A549 (cell line): ENCODE measurements at regions not wholly inside any gene's neighbourhood (a gene's known extent, or its start where the extent isn't known, plus 50 kb on each side); places are given as distances from the start of the nearest gene placed in this dataset.

Experiments used
- ATAC-seq, 2 experiments: fragments of 200-7000 bp in 1 of 2; fragments of >200 bp in 1 of 2; cut with Nextera tagmentation in 1 of 2; cut with Tn5 transposase in 1 of 2; 3 replicates each; pipeline versions ENCODE4 v1.8.0 to v1.9.1; 2018 to 2020; ENCODE audit warnings: mild to moderate bottlenecking in 1 of 2, moderate library complexity in 1 of 2
- CTCF ChIA-PET: fragments of 300-600 bp; sonication (Branson Sonifier 250); formaldehyde crosslinking; extraction: SDS; loops from one replicate; lab custom pipeline; 2021; ENCODE audit warnings: antibody characterized with exemption, inconsistent platforms; lab: Yijun Ruan, JAX
- POLR2A ChIA-PET: fragments of 350-600 bp; formaldehyde crosslinking; extraction: SDS; loops from one replicate; lab custom pipeline; 2021; ENCODE audit warnings: antibody characterized with exemption, inconsistent platforms; lab: Yijun Ruan, JAX
- DNase-seq, 2 experiments: peaks; one replicate each; pipeline versions ENCODE4 v3.0.0 to v3.0.0-alpha.2; 2011 to 2016; ENCODE audit warnings: low read depth in 1 of 2, low spot score in 1 of 2
- FAIRE-seq: peaks from 2 replicates; lab custom pipeline; 2011; peaks lifted over from hg19 to GRCh38; lab: Jason Lieb, UNC
- H3K27ac ChIP-seq, 2 experiments: fragments of >200 bp; sonication (Bioruptor Twin); formaldehyde crosslinking; 3 replicates each; pipeline ENCODE4 v1.5.1; 2016 to 2017
- H3K4me1 ChIP-seq: fragments of >200 bp; sonication (Bioruptor Twin); formaldehyde crosslinking; 3 replicates; pipeline ENCODE4 v1.6.1; 2016
- H3K4me2 ChIP-seq: fragments of >200 bp; sonication (Bioruptor Twin); formaldehyde crosslinking; 3 replicates; pipeline ENCODE4 v1.6.1; 2016
- H3K4me3 ChIP-seq: fragments of >200 bp; sonication (Bioruptor Twin); formaldehyde crosslinking; 3 replicates; pipeline ENCODE4 v1.5.1; 2016
- H3K9me3 ChIP-seq: fragments of >200 bp; sonication (Bioruptor Twin); formaldehyde crosslinking; 3 replicates; pipeline ENCODE4 v1.6.1; 2016
- ATOH8 ChIP-seq: fragments of 250-450 bp; sonication (Bioruptor Pico); IDR thresholded peaks from 2 replicates; pipeline ENCODE4 v1.5.0; 2020; ENCODE audit warnings: low read depth, mild to moderate bottlenecking, moderate library complexity
- BCL3 ChIP-seq: fragments of >200 bp; sonication (Bioruptor Twin); formaldehyde crosslinking; IDR thresholded peaks from 3 replicates; pipeline ENCODE4 v1.6.1; 2016
- BHLHE40 ChIP-seq: IDR thresholded peaks from 2 replicates; pipeline ENCODE4 v1.6.1; 2012; ENCODE audit warnings: low read depth, low read length, inconsistent platforms
- CBX2 ChIP-seq: fragments of 200-600 bp; sonication (generic); IDR thresholded peaks from 2 replicates; pipeline ENCODE4 v1.6.1; 2016; ENCODE audit warnings: low read depth, mild to moderate bottlenecking, borderline replicate concordance
- CBX8 ChIP-seq: fragments of 200-600 bp; sonication (generic); IDR thresholded peaks from 2 replicates; pipeline ENCODE4 v1.6.1; 2016
- CEBPB ChIP-seq, 2 experiments: fragments of >200 bp in 1 of 2; sonication (Bioruptor Twin) in 1 of 2; formaldehyde crosslinking in 1 of 2; IDR thresholded peaks; 2 replicates each; pipeline ENCODE4 v1.6.1; 2012 to 2016
- EHMT2 ChIP-seq: fragments of 200-600 bp; sonication (generic); IDR thresholded peaks from 2 replicates; pipeline ENCODE4 v1.6.1; 2016; ENCODE audit warnings: antibody characterized with exemption, low read depth, mild to moderate bottlenecking, moderate library complexity
- EP300 ChIP-seq, 2 experiments: fragments of >200 bp; sonication (Bioruptor Twin); formaldehyde crosslinking; IDR thresholded peaks; 2 replicates in 1 of 2; 3 replicates in 1 of 2; pipeline ENCODE4 v1.6.1; 2016 to 2017
- ESRRA ChIP-seq: fragments of 150-350 bp; IDR thresholded peaks from 2 replicates; pipeline ENCODE4 v1.6.1; 2014; ENCODE audit warnings: mild to moderate bottlenecking, low read length, borderline replicate concordance
- FOSB ChIP-seq: fragments of 250-450 bp; sonication (Bioruptor Pico); IDR thresholded peaks from 2 replicates; pipeline ENCODE4 v1.5.0; 2020; ENCODE audit warnings: mild to moderate bottlenecking, moderate library complexity
- FOXS1 ChIP-seq: fragments of 250-450 bp; sonication (Bioruptor Pico); IDR thresholded peaks from 2 replicates; pipeline ENCODE4 v1.5.0; 2020; ENCODE audit warnings: mild to moderate bottlenecking, moderate library complexity
- HDAC2 ChIP-seq: fragments of 200-600 bp; sonication (generic); IDR thresholded peaks from 2 replicates; pipeline ENCODE4 v1.6.1; 2016
- HOXA7 ChIP-seq: fragments of 250-450 bp; sonication (Bioruptor Pico); IDR thresholded peaks from 2 replicates; pipeline ENCODE4 v1.5.0; 2020; ENCODE audit warnings: mild to moderate bottlenecking, moderate library complexity
- HOXB5 ChIP-seq: fragments of 250-450 bp; sonication (Bioruptor Pico); IDR thresholded peaks from 2 replicates; pipeline ENCODE4 v1.5.0; 2020; ENCODE audit warnings: mild to moderate bottlenecking, moderate library complexity
- JUN ChIP-seq, 2 experiments: fragments of >200 bp; sonication (Bioruptor Twin); formaldehyde crosslinking; IDR thresholded peaks; 2 replicates in 1 of 2; 3 replicates in 1 of 2; pipeline ENCODE4 v1.6.1; 2016 to 2017
- JUNB ChIP-seq: fragments of >200 bp; sonication (Bioruptor Twin); formaldehyde crosslinking; IDR thresholded peaks from 2 replicates; pipeline ENCODE4 v1.6.1; 2016
- KDM5A ChIP-seq: fragments of 200-600 bp; sonication (generic); IDR thresholded peaks from 2 replicates; pipeline ENCODE4 v1.6.1; 2016; ENCODE audit warnings: antibody characterized with exemption, mild to moderate bottlenecking
- MAX ChIP-seq: IDR thresholded peaks from 2 replicates; pipeline ENCODE4 v1.6.1; 2012
- MAZ ChIP-seq: fragments of 150-350 bp; IDR thresholded peaks from 2 replicates; pipeline ENCODE4 v1.6.1; 2014; ENCODE audit warnings: antibody characterized with exemption, low read depth, low read length, borderline replicate concordance
- MYC ChIP-seq: IDR thresholded peaks from 2 replicates; pipeline ENCODE4 v1.6.1; 2012; ENCODE audit warnings: mild to moderate bottlenecking, inconsistent platforms, low read length, improper control_type of control experiment, borderline replicate concordance
- NR3C1 ChIP-seq: fragments of >200 bp; sonication (Bioruptor Twin); formaldehyde crosslinking; IDR thresholded peaks from 3 replicates; pipeline ENCODE4 v1.6.1; 2017
- PBX3 ChIP-seq: IDR thresholded peaks from 2 replicates; pipeline ENCODE4 v1.6.1; 2012
- PHF8 ChIP-seq: fragments of 200-600 bp; sonication (generic); IDR thresholded peaks from 2 replicates; pipeline ENCODE4 v1.6.1; 2016; ENCODE audit warnings: low read depth, mild to moderate bottlenecking, antibody characterized with exemption, moderate library complexity, borderline replicate concordance
- POLR2A ChIP-seq: IDR thresholded peaks from 2 replicates; pipeline ENCODE4 v1.6.1; 2012; ENCODE audit warnings: mild to moderate bottlenecking, low read length
- POLR2AphosphoS2 ChIP-seq: conservative IDR thresholded peaks from 2 replicates; pipeline ENCODE4 v1.6.1; 2012; ENCODE audit warnings: low read length, improper control_type of control experiment, inconsistent platforms
- RAD21 ChIP-seq, 2 experiments: fragments of >200 bp in 1 of 2; sonication (Bioruptor Twin) in 1 of 2; formaldehyde crosslinking in 1 of 2; IDR thresholded peaks in 1 of 2; conservative IDR thresholded peaks in 1 of 2; 2 replicates in 1 of 2; 3 replicates in 1 of 2; pipeline ENCODE4 v1.6.1; 2012 to 2018; ENCODE audit warnings: inconsistent platforms in 1 of 2
- REST ChIP-seq: fragments of 200-600 bp; sonication (generic); IDR thresholded peaks from 2 replicates; pipeline ENCODE4 v1.6.1; 2016; ENCODE audit warnings: antibody characterized with exemption, mild to moderate bottlenecking, moderate library complexity
- RFX5 ChIP-seq: fragments of 450-650 bp; IDR thresholded peaks from 2 replicates; pipeline ENCODE4 v1.7.1; 2014; ENCODE audit warnings: antibody characterized with exemption, mild to moderate bottlenecking, moderate library complexity
- RNF2 ChIP-seq: fragments of 200-600 bp; sonication (generic); IDR thresholded peaks from 2 replicates; pipeline ENCODE4 v1.6.1; 2016; ENCODE audit warnings: low read depth, mild to moderate bottlenecking, antibody characterized with exemption, moderate library complexity, borderline replicate concordance
- SREBF2 ChIP-seq: fragments of 450-650 bp; IDR thresholded peaks from 2 replicates; pipeline ENCODE4 v1.6.1; 2014; ENCODE audit warnings: mild to moderate bottlenecking, moderate library complexity
- TFCP2L1 ChIP-seq: fragments of 250-450 bp; sonication (Bioruptor Pico); IDR thresholded peaks from 2 replicates; pipeline ENCODE4 v1.5.0; 2021; ENCODE audit warnings: mild to moderate bottlenecking
- TP53 ChIP-seq: fragments of 250-450 bp; sonication (Bioruptor Pico); IDR thresholded peaks from 2 replicates; pipeline ENCODE4 v1.5.0; 2021; ENCODE audit warnings: mild to moderate bottlenecking, moderate library complexity
- USF2 ChIP-seq: fragments of 450-650 bp; IDR thresholded peaks from 2 replicates; pipeline ENCODE4 v1.6.1; 2014; ENCODE audit warnings: antibody characterized with exemption
- ZC3H11A ChIP-seq: fragments of 450-650 bp; IDR thresholded peaks from 2 replicates; pipeline ENCODE4 v1.6.1; 2014; ENCODE audit warnings: antibody characterized with exemption, mild to moderate bottlenecking
- WGBS: methylation state at CpG from one replicate; pipeline ENCODE4 v1.1.6; 2017; ENCODE audit errors: missing lambda C conversion rate; 5-methylcytosine and 5-hydroxymethylcytosine counted together

- WGBS: 5% methylated on average over 2 of the region's 2 CpGs
- Histone ChIP-seq H3K4me1 (no peaks in the 10 kb centered on the region), H3K4me2 (no peak overlapping the region), H3K9me3 (peaks cover 18% of the 10 kb centered on the region), H3K4me3 (no peak overlapping the region), H3K27ac (no peak overlapping the region)
- POLR2A ChIA-PET: no interaction called here
- TF ChIP-seq REST: no peak
- TF ChIP-seq ATOH8 (CRISPR knock-in tag): no peak
- no peak for TF ChIP-seq USF2
- no peak for TF ChIP-seq POLR2A
- TF ChIP-seq BHLHE40: no peak
- no peak for TF ChIP-seq KDM5A
- no peak for TF ChIP-seq FOXS1 (CRISPR knock-in tag)
- TF ChIP-seq MYC: no peak
- TF ChIP-seq BCL3: no peak
- no peak for TF ChIP-seq SREBF2
- no peak for TF ChIP-seq RFX5
- TF ChIP-seq FOSB: no peak
- TF ChIP-seq TFCP2L1: no peak
- TF ChIP-seq CEBPB (IDR thresholded peaks at IDR 0.05): no peak
- no peak for TF ChIP-seq JUNB
- no peak for TF ChIP-seq MAX
- TF ChIP-seq HDAC2: no peak
- no peak for TF ChIP-seq CBX2
- TF ChIP-seq EHMT2: no peak
- DNase-seq: no peak
- no peak for FAIRE-seq
- CTCF ChIA-PET: no interaction called here
- no peak for ATAC-seq
Measured at GRCh38 chr9:93890436-93890935, 64.7 kb downstream of the BARX1 start.

GRCh38 chr9:93886911-93887310, 68.2 kb downstream of the BARX1 start:
- DNase-seq (no peak), FAIRE-seq (no peak), ATAC-seq (no peak)
- Histone ChIP-seq H3K4me2 (no peak overlapping the region), H3K9me3 (peaks cover 2% of the 10 kb centered on the region; the same call in 2 of the 3 replicates), H3K4me3 (no peak overlapping the region), H3K27ac (no peak overlapping the region), H3K4me1 (no peaks in the 10 kb centered on the region)
- 45% methylated on average over 7 of the region's 7 CpGs for WGBS
- CTCF ChIA-PET: no interaction called here
- POLR2A ChIA-PET: no interaction called here
- TF ChIP-seq CBX8: no peak
- TF ChIP-seq JUN (IDR thresholded peaks at IDR 0.05): no peak
- TF ChIP-seq PHF8: no peak
- TF ChIP-seq HOXB5 (CRISPR knock-in tag): no peak
- TF ChIP-seq ESRRA: no peak
- TF ChIP-seq HOXA7: no peak
- no peak for TF ChIP-seq MAZ
- TF ChIP-seq PBX3: no peak
- no peak for TF ChIP-seq MYC
- TF ChIP-seq ZC3H11A: no peak
- TF ChIP-seq EHMT2: no peak
- no peak for TF ChIP-seq EP300 (IDR thresholded peaks at IDR 0.05)
- no peak for TF ChIP-seq POLR2A
- TF ChIP-seq RNF2: no peak
- no peak for TF ChIP-seq TP53 (CRISPR knock-in tag)
- TF ChIP-seq NR3C1: no peak
- no peak for TF ChIP-seq POLR2AphosphoS2
- no peak for TF ChIP-seq RAD21 (conservative IDR thresholded peaks at IDR 0.05 in 1 of 2, IDR thresholded peaks at IDR 0.05 in 1 of 2)
- no peak for TF ChIP-seq TFCP2L1
- TF ChIP-seq RFX5: no peak
